GM20000 (cell line): ENCODE measurements at regions not wholly inside any gene's neighbourhood (a gene's known extent, or its start where the extent isn't known, plus 50 kb on each side); places are given as distances from the start of the nearest gene placed in this dataset.

Experiments
- DNase-seq: peaks from one replicate; pipeline ENCODE4 v3.0.0; 2012; ENCODE audit warnings: low spot score
- TF ChIP-seq, protein P1 (sequence below): IDR thresholded peaks from 2 replicates; pipeline ENCODE4 v1.5.1; 2012; ENCODE audit warnings: mild to moderate bottlenecking, control low read depth; ENCODE audit errors: extremely low read depth, missing control alignments

DNA sequence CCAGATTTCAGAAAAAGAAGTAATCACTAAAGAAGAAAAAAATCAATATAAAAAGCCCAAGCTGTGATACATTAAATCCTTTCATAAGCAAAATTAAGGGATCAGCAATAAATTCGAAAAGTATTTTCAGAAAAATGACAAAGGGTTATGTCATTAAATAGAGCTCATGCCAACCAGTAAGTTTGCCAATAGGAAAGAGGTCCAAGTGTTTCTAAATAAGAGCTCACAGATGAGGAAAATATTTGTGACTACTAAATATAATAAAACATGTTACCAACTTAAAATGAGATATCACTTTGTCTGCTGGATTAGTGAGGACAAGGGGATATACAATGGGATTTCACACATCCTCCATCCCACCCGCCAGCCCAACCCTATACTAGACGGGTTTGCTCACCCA is 140.3 kb upstream of the EYA4 start:
- TF ChIP-seq, protein P1, sequence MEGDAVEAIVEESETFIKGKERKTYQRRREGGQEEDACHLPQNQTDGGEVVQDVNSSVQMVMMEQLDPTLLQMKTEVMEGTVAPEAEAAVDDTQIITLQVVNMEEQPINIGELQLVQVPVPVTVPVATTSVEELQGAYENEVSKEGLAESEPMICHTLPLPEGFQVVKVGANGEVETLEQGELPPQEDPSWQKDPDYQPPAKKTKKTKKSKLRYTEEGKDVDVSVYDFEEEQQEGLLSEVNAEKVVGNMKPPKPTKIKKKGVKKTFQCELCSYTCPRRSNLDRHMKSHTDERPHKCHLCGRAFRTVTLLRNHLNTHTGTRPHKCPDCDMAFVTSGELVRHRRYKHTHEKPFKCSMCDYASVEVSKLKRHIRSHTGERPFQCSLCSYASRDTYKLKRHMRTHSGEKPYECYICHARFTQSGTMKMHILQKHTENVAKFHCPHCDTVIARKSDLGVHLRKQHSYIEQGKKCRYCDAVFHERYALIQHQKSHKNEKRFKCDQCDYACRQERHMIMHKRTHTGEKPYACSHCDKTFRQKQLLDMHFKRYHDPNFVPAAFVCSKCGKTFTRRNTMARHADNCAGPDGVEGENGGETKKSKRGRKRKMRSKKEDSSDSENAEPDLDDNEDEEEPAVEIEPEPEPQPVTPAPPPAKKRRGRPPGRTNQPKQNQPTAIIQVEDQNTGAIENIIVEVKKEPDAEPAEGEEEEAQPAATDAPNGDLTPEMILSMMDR: no peak

DNA sequence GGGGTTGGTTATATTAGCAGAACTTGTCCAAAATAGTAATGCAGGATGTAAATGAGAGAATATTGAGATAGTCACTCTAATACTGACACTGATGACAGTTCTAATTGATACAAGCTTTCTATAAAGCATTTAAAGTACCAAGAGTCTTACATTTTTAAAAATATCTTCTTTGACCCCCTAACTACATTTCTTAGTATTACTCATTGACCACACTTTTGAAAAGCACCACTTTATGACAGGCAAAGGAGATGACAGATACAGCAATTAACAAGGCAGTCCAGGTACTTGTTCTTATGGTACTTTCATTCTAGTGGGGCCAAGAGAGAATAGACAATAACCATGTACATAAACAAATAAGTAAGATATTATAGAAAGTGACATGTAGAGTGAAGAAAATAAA is 139.4 kb upstream of the EYA4 start:
- TF ChIP-seq, protein P1: no peak
- DNase-seq: no peak

More for the DNA sequence above, 140.3 kb upstream of the EYA4 start:
- DNase-seq: no peak

DNA sequence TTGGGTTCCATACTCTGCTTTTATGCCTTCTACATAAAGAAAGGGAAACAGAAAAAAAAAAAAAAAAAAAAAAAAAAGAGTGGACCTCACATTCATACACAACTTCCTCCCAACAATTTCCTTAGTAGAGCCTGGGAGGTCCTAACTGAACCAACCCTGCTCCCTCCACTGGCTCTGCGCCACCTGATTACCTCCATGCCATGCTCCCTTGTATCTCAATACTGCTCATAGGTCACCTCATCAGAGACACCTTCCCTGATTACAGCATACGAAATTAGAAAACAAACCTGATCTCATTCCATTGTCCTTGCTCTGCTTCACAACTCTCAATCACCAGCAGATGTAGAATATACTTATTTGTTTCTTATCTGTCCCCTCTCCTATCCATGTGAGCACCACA is 134.2 kb upstream of the EYA4 start:
- TF ChIP-seq, protein P1: no peak
- DNase-seq: no peak

DNA sequence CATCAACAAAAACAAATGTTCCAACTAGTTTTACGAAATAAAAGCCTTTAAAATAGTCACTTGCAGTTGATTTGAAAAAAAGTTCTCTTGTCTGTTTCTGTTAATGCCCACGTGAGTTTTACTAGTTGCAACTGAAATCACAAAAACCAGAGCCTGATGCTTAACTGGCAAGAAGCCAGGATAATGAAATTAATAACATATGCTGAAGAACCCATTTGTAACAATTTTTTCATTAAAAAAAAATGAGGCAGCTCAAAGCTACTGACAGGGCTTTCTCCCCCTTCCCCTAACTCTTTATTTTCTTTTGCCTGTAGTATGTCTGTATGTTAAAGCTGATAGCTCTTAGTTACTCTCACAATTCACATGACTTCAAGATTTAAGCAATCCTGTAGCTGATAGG is 132.7 kb upstream of the EYA4 start:
- DNase-seq: no peak
- TF ChIP-seq, protein P1: no peak

DNA sequence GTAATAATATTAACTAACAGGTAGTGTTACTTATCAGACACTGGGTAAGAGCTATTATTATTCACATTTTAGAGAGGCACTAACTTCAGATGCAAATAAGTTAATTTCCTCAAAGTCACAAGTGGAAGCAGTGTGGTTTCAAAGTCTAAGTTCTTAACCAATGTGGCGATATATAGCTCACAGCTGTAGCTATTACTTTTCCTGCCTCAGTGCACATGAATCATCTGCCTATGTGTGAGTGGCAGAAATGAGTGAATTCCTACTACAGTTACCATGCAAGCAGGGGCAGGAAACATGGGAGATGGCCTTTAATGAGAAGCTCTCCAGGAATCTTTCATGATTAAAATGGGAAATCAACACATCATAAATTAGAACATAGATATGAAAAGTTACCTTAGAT is 126.2 kb upstream of the EYA4 start:
- DNase-seq: no peak

DNA sequence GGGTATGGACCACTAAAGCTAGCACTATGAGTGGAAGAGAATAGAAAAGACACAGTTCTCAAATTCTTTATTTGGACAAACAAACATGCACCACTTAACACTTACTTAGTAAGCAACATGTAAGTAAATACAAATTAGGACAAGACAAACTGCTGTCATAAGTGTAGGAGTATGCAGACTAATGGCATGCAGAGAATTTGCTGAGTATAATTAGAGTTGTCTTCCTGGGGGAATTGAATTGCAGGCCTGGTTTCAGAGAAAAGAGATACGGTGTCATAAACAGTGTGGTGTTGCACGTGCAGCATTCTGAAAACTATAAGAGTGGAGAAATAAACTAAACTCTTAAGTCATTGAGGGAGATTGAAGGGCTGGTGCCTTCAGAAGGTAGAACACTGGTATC is 125.2 kb upstream of the EYA4 start:
- no peak for DNase-seq
- TF ChIP-seq, protein P1: no peak

More for the DNA sequence above, 126.2 kb upstream of the EYA4 start:
- TF ChIP-seq, protein P1: no peak

DNA sequence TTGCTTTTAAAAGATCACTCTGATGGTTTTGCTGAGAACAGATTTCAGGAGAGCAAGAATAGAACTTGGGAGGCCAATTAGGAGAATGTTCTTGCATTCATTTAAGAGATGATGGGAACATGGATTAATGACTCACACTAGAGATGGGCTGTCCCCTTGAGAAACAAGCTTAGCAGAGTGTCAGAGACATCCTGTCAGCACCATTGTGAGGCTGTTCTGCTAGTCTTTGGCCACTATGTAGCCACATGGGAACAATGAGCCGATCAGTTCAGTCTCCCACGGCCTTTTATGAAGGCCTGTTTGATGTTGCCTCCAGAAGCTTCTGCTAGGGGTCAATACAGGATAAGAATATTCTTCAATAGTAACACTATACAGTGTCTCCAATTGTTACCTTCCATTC is 113.0 kb upstream of the EYA4 start:
- no peak for DNase-seq
- TF ChIP-seq, protein P1: no peak
